Fibroblast of lung (primary cell): ENCODE measurements at regions not wholly inside any gene's neighbourhood (a gene's known extent, or its start where the extent isn't known, plus 50 kb on each side); places are given as distances from the start of the nearest gene placed in this dataset.

Experiments used
- DNase-seq, 2 donors: peaks; one replicate each; pipeline versions ENCODE4 v3.0.0 to v3.0.0-alpha.2; 2010; ENCODE audit warnings: low read depth in 2 of 2
- H2AFZ ChIP-seq: 2 replicates; pipeline ENCODE4 v1.5.1; 2012; ENCODE audit warnings: low read length, control low read depth, inconsistent platforms
- H3K27ac ChIP-seq: 2 replicates; pipeline ENCODE4 v1.5.1; 2011; ENCODE audit warnings: low read length, control low read depth; ENCODE audit not compliant: insufficient read depth
- H3K27me3 ChIP-seq: 2 replicates; pipeline ENCODE4 v1.5.1; 2011; ENCODE audit warnings: mild to moderate bottlenecking, low read length; ENCODE audit not compliant: control insufficient read depth, insufficient read depth
- H3K36me3 ChIP-seq: 2 replicates; pipeline ENCODE4 v1.5.1; 2011; ENCODE audit warnings: low read length; ENCODE audit not compliant: control insufficient read depth, insufficient read depth
- H3K4me1 ChIP-seq: 2 replicates; pipeline ENCODE4 v1.5.1; 2011; ENCODE audit warnings: low read length; ENCODE audit not compliant: control insufficient read depth, insufficient read depth; ENCODE audit errors: extremely low read depth
- H3K4me2 ChIP-seq: 2 replicates; pipeline ENCODE4 v1.5.1; 2011; ENCODE audit warnings: low read length, control low read depth; ENCODE audit not compliant: insufficient read depth; ENCODE audit errors: extremely low read depth
- H3K4me3 ChIP-seq, 4 experiments: fragments of 200-600 bp in 1 of 4; sonication (generic) in 1 of 4; replicated peaks in 1 of 4; 2 replicates each; pipeline ENCODE4 v1.5.1; 2011 to 2016; ENCODE audit warnings: low read length in 4 of 4, low read depth in 3 of 4, mild to moderate bottlenecking in 3 of 4, control low read depth in 2 of 4, inconsistent platforms in 1 of 4, mixed read lengths in 1 of 4; ENCODE audit not compliant: insufficient read depth in 1 of 4; ENCODE audit errors: control extremely low read depth in 1 of 4
- H3K79me2 ChIP-seq: 2 replicates; pipeline ENCODE4 v1.5.1; 2012; ENCODE audit warnings: mild to moderate bottlenecking, low read length, inconsistent platforms; ENCODE audit not compliant: control insufficient read depth, insufficient read depth
- H3K9ac ChIP-seq: 2 replicates; pipeline ENCODE4 v1.5.1; 2011; ENCODE audit warnings: mild to moderate bottlenecking, low read length, control low read depth; ENCODE audit not compliant: insufficient read depth
- H3K9me3 ChIP-seq: 2 replicates; pipeline ENCODE4 v1.5.1; 2012; ENCODE audit warnings: low read depth, low read length; ENCODE audit not compliant: control insufficient read depth, insufficient read depth
- H4K20me1 ChIP-seq: 2 replicates; pipeline ENCODE4 v1.5.1; 2011; ENCODE audit warnings: low read length; ENCODE audit not compliant: control insufficient read depth, insufficient read depth; ENCODE audit errors: extremely low read depth
- CTCF ChIP-seq, 2 donors: IDR thresholded peaks in 1 of 2; conservative IDR thresholded peaks in 1 of 2; 1 replicate in 1 of 2; 2 replicates in 1 of 2; pipeline ENCODE4 v1.5.1; 2011 to 2012; ENCODE audit warnings: low read length in 2 of 2, control low read depth in 1 of 2, inconsistent platforms in 1 of 2, low read depth in 1 of 2, mild to moderate bottlenecking in 1 of 2
- EZH2 ChIP-seq: IDR thresholded peaks from 2 replicates; pipeline ENCODE4 v1.5.1; 2012; ENCODE audit warnings: low read length, control low read depth, mild to moderate bottlenecking; ENCODE audit errors: missing control alignments

- Histone ChIP-seq H3K79me2 (no peaks in the 10 kb centered on the region), H2AFZ (no peak overlapping the region)
Measured at GRCh38 chrX:40968180-40968579, 117.1 kb upstream of the USP9X start.

GRCh38 chrX:40971736-40972135 lies 113.5 kb upstream of the USP9X start:
- Histone ChIP-seq H3K27ac (no peak overlapping the region), H3K79me2 (no peaks in the 10 kb centered on the region)
- peak in 1 of 2 donors; percentile 9 for DNase-seq

More at GRCh38 chrX:40968180-40968579, 117.1 kb upstream of the USP9X start:
- Histone ChIP-seq H3K4me1 (no peaks in the 10 kb centered on the region), H3K36me3 (no peaks in the 10 kb centered on the region), H3K9ac (no peak overlapping the region), H3K27me3 (no peaks in the 10 kb centered on the region), H3K4me3 (no peak overlapping the region), H3K9me3 (no peaks in the 10 kb centered on the region), H3K27ac (no peak overlapping the region), H4K20me1 (no peaks in the 10 kb centered on the region), H3K4me2 (no peak overlapping the region)
- TF ChIP-seq EZH2, result no peak
- TF ChIP-seq CTCF (conservative IDR thresholded peaks at IDR 0.05 in 1 of 2, IDR thresholded peaks at IDR 0.05 in 1 of 2; ENCODE audit: low read depth in 1 of 2, low read length in 2 of 2), result no peak
- DNase-seq, result no peak

GRCh38 chrX:40973619-40974018 lies 111.6 kb upstream of the USP9X start:
- no peak for DNase-seq
- no peaks in the 10 kb centered on the region for H3K27me3 ChIP-seq

More at GRCh38 chrX:40971736-40972135, 113.5 kb upstream of the USP9X start:
- no peak for TF ChIP-seq CTCF (conservative IDR thresholded peaks at IDR 0.05 in 1 of 2, IDR thresholded peaks at IDR 0.05 in 1 of 2; ENCODE audit: low read depth in 1 of 2, low read length in 2 of 2)
- TF ChIP-seq EZH2, result no peak
- no peaks in the 10 kb centered on the region for H4K20me1 ChIP-seq
- H3K9me3 ChIP-seq, result no peaks in the 10 kb centered on the region
- H2AFZ ChIP-seq, result no peak overlapping the region
- no peak overlapping the region for H3K4me3 ChIP-seq
- H3K9ac ChIP-seq, result no peak overlapping the region
- H3K4me2 ChIP-seq, result no peak overlapping the region
- no peaks in the 10 kb centered on the region for H3K4me1 ChIP-seq
- H3K36me3 ChIP-seq, result no peaks in the 10 kb centered on the region
- H3K27me3 ChIP-seq, result no peaks in the 10 kb centered on the region

More at GRCh38 chrX:40973619-40974018, 111.6 kb upstream of the USP9X start:
- no peaks in the 10 kb centered on the region for H4K20me1 ChIP-seq
- no peaks in the 10 kb centered on the region for H3K9me3 ChIP-seq
- no peaks in the 10 kb centered on the region for H3K36me3 ChIP-seq
- H3K9ac ChIP-seq, result no peak overlapping the region
- H3K4me2 ChIP-seq, result no peak overlapping the region
- H3K4me3 ChIP-seq, result no peak overlapping the region
- no peak overlapping the region for H2AFZ ChIP-seq
- no peak for TF ChIP-seq EZH2
- no peak for TF ChIP-seq CTCF (conservative IDR thresholded peaks at IDR 0.05 in 1 of 2, IDR thresholded peaks at IDR 0.05 in 1 of 2; ENCODE audit: low read depth in 1 of 2, low read length in 2 of 2)
- H3K79me2 ChIP-seq, result no peaks in the 10 kb centered on the region
- no peaks in the 10 kb centered on the region for H3K4me1 ChIP-seq
- no peak overlapping the region for H3K27ac ChIP-seq
